Ovary (tissue), 3 donors: ENCODE measurements at regions not wholly inside any gene's neighbourhood (a gene's known extent, or its start where the extent isn't known, plus 50 kb on each side); places are given as distances from the start of the nearest gene placed in this dataset.

Experiments
- CTCF ChIP-seq, 3 donors: fragments of 450-650 bp in 2 of 3; fragments of 200-600 bp in 1 of 3; IDR thresholded peaks; one replicate each; pipeline versions ENCODE4 v1.5.1 to v1.8.0; 2016 to 2022; ENCODE audit warnings: antibody characterized with exemption in 3 of 3, mild to moderate bottlenecking in 1 of 3
- EP300 ChIP-seq: sonication (generic); formaldehyde crosslinking; IDR thresholded peaks from one replicate; pipeline ENCODE4 v1.6.1; 2017; ENCODE audit warnings: antibody characterized with exemption
- POLR2A ChIP-seq: fragments of 450-650 bp; IDR thresholded peaks from one replicate; pipeline ENCODE4 v1.6.1; 2017; ENCODE audit warnings: antibody characterized with exemption, mild to moderate bottlenecking, moderate library complexity
- donor health status: DM: no; HTN: no; CAD: no.

- no peak for TF ChIP-seq CTCF (IDR thresholded peaks at IDR 0.05)
- TF ChIP-seq EP300 = no peak
- TF ChIP-seq POLR2A = no peak
Measured at GRCh38 chr1:229749992-229750391, 123.9 kb downstream of the URB2 start.
